KMS-11 (cell line): ENCODE measurements at regions not wholly inside any gene's neighbourhood (a gene's known extent, or its start where the extent isn't known, plus 50 kb on each side); places are given as distances from the start of the nearest gene placed in this dataset.
"Not testable (repeated sequence)": the region's sequence is repeated elsewhere in the genome, so short reads cannot be mapped to it uniquely, and the experiment has no call there.

Source experiments
- H2AFZ ChIP-seq: fragments of 200-600 bp; sonication (generic); 2 replicates; pipeline ENCODE4 v1.6.1; 2016; ENCODE audit warnings: antibody characterized with exemption, mixed run types, low read depth
- H3K27ac ChIP-seq: fragments of 200-600 bp; sonication (generic); 2 replicates; pipeline ENCODE4 v1.6.1; 2016; ENCODE audit warnings: mild to moderate bottlenecking, mixed run types
- H3K27me3 ChIP-seq: fragments of 200-600 bp; sonication (generic); 2 replicates; pipeline ENCODE4 v1.6.1; 2017; ENCODE audit warnings: mild to moderate bottlenecking, low read depth, mixed run types, moderate library complexity; ENCODE audit not compliant: insufficient read depth
- H3K36me3 ChIP-seq: fragments of 200-600 bp; sonication (generic); 2 replicates; pipeline ENCODE4 v1.6.1; 2017; ENCODE audit warnings: mild to moderate bottlenecking, mixed run types; ENCODE audit not compliant: insufficient read depth
- H3K4me1 ChIP-seq: fragments of 200-600 bp; sonication (generic); 2 replicates; pipeline ENCODE4 v1.6.1; 2016; ENCODE audit warnings: mild to moderate bottlenecking, low read depth, mixed run types; ENCODE audit not compliant: poor library complexity, severe bottlenecking
- H3K4me2 ChIP-seq: fragments of 200-600 bp; sonication (generic); 2 replicates; pipeline ENCODE4 v1.7.0; 2016; ENCODE audit warnings: mild to moderate bottlenecking, mixed run types
- H3K4me3 ChIP-seq: fragments of 200-600 bp; sonication (generic); IDR thresholded peaks from 2 replicates; pipeline ENCODE4 v1.6.1; 2017; ENCODE audit warnings: low read depth, low read length, mixed read lengths; ENCODE audit not compliant: insufficient read depth
- H3K79me2 ChIP-seq: fragments of 200-600 bp; sonication (generic); 2 replicates; pipeline ENCODE4 v1.6.1; 2016; ENCODE audit warnings: low read depth, mixed run types; ENCODE audit not compliant: insufficient read depth
- H3K9ac ChIP-seq: fragments of 200-600 bp; sonication (generic); 2 replicates; pipeline ENCODE4 v1.6.1; 2016; ENCODE audit warnings: mild to moderate bottlenecking, mixed run types
- H4K20me1 ChIP-seq: fragments of 200-600 bp; sonication (generic); 2 replicates; pipeline ENCODE4 v1.6.1; 2016; ENCODE audit warnings: mild to moderate bottlenecking, mixed run types; ENCODE audit not compliant: insufficient read depth
- TF ChIP-seq, protein P1 (sequence below): fragments of 200-600 bp; sonication (generic); conservative IDR thresholded peaks from 2 replicates; pipeline ENCODE4 v1.6.1; 2017; ENCODE audit warnings: low read depth, mild to moderate bottlenecking, antibody characterized with exemption, low read length, moderate library complexity, mixed read lengths

- not testable (repeated sequence) for H3K9ac ChIP-seq, H2AFZ ChIP-seq
Measured at GRCh38 chr7:6995493-6996289, 169.6 kb upstream of the CCZ1B start.

GRCh38 chr7:6999067-6999666 is 173.1 kb upstream of the CCZ1B start:
- not testable (repeated sequence) for H3K79me2 ChIP-seq, H3K4me1 ChIP-seq, H3K9ac ChIP-seq, H3K4me2 ChIP-seq, H2AFZ ChIP-seq, H3K36me3 ChIP-seq, H4K20me1 ChIP-seq, H3K27ac ChIP-seq, H3K27me3 ChIP-seq, H3K4me3 ChIP-seq

More at GRCh38 chr7:6995493-6996289, 169.6 kb upstream of the CCZ1B start:
- H3K27ac ChIP-seq, H3K79me2 ChIP-seq, H4K20me1 ChIP-seq, H3K4me1 ChIP-seq, H3K4me3 ChIP-seq, H3K27me3 ChIP-seq, H3K4me2 ChIP-seq, H3K36me3 ChIP-seq: not testable (repeated sequence)

GRCh38 chr7:7002418-7003062 is 176.5 kb upstream of the CCZ1B start:
- Histone ChIP-seq H2AFZ (no peak overlapping the region), H3K4me1 (no peaks in the 10 kb centered on the region), H3K4me3 (no peak overlapping the region), H3K79me2 (no peaks in the 10 kb centered on the region), H4K20me1 (no peaks in the 10 kb centered on the region), H3K27ac (no peak overlapping the region), H3K27me3 (no peaks in the 10 kb centered on the region), H3K9ac (no peak overlapping the region), H3K4me2 (no peak overlapping the region), H3K36me3 (no peaks in the 10 kb centered on the region)
- TF ChIP-seq, protein P1, sequence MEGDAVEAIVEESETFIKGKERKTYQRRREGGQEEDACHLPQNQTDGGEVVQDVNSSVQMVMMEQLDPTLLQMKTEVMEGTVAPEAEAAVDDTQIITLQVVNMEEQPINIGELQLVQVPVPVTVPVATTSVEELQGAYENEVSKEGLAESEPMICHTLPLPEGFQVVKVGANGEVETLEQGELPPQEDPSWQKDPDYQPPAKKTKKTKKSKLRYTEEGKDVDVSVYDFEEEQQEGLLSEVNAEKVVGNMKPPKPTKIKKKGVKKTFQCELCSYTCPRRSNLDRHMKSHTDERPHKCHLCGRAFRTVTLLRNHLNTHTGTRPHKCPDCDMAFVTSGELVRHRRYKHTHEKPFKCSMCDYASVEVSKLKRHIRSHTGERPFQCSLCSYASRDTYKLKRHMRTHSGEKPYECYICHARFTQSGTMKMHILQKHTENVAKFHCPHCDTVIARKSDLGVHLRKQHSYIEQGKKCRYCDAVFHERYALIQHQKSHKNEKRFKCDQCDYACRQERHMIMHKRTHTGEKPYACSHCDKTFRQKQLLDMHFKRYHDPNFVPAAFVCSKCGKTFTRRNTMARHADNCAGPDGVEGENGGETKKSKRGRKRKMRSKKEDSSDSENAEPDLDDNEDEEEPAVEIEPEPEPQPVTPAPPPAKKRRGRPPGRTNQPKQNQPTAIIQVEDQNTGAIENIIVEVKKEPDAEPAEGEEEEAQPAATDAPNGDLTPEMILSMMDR = no peak

DNA sequence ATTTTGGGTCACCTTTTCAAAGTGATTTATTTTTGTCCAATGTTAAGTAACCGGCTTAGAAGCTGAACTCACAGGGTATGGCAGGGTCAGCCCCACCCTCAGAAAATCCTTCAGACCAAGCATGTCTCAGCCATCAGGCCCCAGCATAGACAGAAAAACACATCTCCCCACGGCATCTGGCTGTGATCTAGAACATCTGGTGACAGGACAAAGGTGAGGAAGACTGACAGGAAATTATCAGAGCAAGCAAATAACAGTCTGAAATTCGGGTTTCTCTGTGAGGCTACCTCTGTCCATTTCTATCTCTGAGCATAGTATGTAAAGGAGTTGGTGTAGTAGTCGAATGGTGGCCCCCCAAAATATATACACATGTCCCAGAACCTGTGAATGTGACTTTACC is 177.0 kb upstream of the C1GALT1 start:
- no peaks in the 10 kb centered on the region for H3K27me3 ChIP-seq
- H3K27ac ChIP-seq = no peak overlapping the region
- H3K79me2 ChIP-seq = no peaks in the 10 kb centered on the region
- H3K4me1 ChIP-seq = no peaks in the 10 kb centered on the region
- TF ChIP-seq, protein P1 = no peak
- no peak overlapping the region for H3K4me3 ChIP-seq
- no peaks in the 10 kb centered on the region for H3K36me3 ChIP-seq
- no peak overlapping the region for H3K4me2 ChIP-seq
- H2AFZ ChIP-seq = no peak overlapping the region
- H3K9ac ChIP-seq = no peak overlapping the region
- no peaks in the 10 kb centered on the region for H4K20me1 ChIP-seq

- H3K36me3 ChIP-seq, H3K4me1 ChIP-seq, H3K79me2 ChIP-seq, H3K9ac ChIP-seq, H3K27me3 ChIP-seq, H3K4me3 ChIP-seq, H2AFZ ChIP-seq, H4K20me1 ChIP-seq, H3K27ac ChIP-seq, H3K4me2 ChIP-seq: not testable (repeated sequence)
Measured at GRCh38 chr7:7005949-7006348, 176.4 kb upstream of the C1GALT1 start.

- not testable (repeated sequence) for H3K4me3 ChIP-seq, H2AFZ ChIP-seq, H3K36me3 ChIP-seq, H3K4me1 ChIP-seq, H3K79me2 ChIP-seq, H3K27me3 ChIP-seq, H3K4me2 ChIP-seq, H3K27ac ChIP-seq, H4K20me1 ChIP-seq, H3K9ac ChIP-seq
Measured at GRCh38 chr7:7011241-7011640, 171.1 kb upstream of the C1GALT1 start.

GRCh38 chr7:7011751-7012150 is 170.6 kb upstream of the C1GALT1 start:
- H3K4me2 ChIP-seq, H3K27ac ChIP-seq, H3K4me1 ChIP-seq, H3K36me3 ChIP-seq, H4K20me1 ChIP-seq, H3K79me2 ChIP-seq, H3K4me3 ChIP-seq, H3K27me3 ChIP-seq, H3K9ac ChIP-seq, H2AFZ ChIP-seq: not testable (repeated sequence)
